Muscle of arm (tissue), 1 donor: ENCODE measurements at regions not wholly inside any gene's neighbourhood (a gene's known extent, or its start where the extent isn't known, plus 50 kb on each side); places are given as distances from the start of the nearest gene placed in this dataset.

Source experiments
- DNase-seq: peaks from one replicate; pipeline ENCODE4 v3.0.0-alpha.2; 2013

DNA sequence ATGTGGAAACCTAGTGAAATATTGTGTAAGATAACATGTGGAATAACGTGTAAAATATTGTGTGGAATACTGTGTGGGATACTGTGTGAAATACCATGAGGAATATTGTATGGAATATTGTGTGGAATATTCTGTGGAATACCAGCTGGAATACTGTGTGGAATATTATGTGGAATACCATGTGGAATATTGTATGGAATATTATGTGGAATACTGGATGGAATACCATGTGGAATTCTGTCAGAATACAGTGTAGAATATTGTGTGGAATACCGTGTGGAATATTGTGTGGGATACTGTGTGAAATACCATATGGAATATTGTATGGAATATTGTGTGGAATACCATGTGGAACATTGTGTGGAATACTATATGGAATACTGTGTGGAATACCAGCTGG lies 134.6 kb upstream of the CHST15 start:
- no peak for DNase-seq

DNA sequence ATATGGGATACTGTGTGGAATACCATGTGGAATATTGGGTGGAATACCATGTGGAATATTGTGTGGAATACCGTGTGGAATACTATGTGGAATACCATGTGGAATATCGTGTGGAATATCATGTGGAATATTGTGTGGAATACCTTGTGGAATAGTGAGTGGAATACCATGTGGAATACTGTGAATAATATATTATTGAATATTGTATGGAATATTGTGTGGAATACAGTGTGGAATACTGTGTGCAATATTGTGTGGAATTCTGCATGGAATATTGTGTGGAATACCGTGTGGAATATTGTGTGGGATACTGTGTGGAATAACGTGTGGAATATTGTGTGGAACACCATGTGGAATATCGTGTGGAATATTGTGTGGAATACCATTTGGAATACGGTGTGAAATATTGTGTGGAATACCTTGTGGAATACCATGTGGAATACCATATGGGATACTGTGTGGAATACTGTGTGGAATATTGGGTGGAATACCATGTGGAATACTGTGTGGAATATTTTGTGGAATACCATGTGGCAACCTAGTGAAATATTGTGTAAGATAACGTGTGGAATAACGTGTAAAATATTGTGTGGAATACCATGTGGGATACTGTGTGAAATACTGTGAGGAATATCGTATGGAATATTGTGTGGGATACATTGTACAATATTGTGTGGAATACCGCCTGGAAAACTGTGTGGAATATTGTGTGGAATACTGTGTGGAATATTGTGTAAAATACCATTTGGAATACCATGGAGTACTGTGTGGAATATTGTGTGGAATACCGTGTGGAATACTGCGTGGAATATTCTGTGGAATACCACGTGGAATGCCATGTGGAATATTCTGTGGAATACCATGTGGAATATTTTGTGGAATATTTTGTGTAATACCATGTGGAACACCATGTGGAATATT lies 133.9 kb upstream of the CHST15 start:
- DNase-seq = no peak

DNA sequence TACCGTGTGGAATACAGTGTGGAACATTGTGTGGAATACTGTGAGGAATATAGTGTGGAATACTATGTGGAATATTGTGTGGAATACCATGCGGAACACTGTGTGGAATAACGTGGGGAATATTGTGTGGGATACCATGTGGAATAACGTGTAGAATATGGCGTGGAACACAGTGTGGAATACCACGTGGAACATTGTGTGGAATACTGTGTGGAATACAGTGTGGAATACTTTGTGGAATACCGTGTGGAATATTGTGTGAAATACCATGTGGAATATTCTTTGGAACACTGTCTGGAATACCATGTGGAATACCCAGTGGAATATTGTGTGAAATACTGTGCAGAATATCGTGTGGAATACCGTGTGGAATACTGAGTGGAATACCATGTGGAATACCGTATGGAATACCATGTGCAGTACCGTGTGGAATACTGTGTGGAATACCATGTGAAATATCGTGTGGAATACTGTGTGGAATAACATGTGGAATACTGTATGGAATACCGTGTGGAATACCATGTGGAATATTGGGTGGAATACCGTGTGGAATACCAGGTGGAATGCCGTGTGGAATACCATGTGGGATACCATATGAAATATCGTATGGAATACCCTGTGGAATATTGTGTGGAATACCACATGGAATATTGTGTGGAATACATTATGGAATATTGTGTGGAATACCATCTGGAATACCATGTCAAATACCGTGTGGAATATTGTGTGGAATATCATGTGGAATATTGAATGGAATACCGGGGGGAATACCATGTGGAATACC lies 133.1 kb upstream of the CHST15 start:
- no peak for DNase-seq

DNA sequence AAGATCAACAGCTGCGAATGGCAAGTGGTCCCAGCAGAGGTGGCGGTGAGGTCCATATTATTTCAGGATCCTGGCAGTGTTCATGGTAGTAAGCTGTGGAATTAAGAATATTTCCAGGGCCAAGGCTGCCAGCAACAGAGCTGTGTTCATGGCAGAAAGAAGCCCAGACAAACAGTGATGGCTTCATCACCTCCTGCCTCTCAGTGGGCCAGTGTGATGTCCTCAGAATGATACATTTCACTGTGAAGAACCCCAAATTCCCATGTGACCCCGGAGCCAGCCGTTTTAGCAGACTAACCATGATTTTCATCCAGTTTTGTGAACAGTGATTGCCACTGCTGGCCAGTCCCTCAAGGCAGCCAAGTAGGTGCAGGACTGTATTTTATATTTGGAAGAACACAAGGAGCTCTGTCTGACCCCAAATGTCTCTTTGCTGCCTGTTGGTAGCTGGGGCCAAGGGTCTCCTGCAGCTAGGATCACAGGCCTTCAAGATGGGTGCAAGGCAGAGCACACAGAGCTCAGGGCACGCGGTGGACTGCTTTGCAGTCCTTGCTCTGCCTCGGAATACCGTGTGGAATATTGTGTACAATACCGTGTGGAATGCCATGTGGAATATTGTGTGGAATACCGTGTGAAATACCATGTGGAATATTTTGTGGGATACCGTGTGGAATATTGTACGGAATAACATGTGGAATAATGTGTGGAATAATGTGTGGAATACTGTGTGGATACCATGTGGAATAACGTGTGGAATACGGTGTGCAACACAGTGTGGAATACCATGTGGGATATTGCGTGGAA lies 132.3 kb upstream of the CHST15 start:
- DNase-seq = no peak

DNA sequence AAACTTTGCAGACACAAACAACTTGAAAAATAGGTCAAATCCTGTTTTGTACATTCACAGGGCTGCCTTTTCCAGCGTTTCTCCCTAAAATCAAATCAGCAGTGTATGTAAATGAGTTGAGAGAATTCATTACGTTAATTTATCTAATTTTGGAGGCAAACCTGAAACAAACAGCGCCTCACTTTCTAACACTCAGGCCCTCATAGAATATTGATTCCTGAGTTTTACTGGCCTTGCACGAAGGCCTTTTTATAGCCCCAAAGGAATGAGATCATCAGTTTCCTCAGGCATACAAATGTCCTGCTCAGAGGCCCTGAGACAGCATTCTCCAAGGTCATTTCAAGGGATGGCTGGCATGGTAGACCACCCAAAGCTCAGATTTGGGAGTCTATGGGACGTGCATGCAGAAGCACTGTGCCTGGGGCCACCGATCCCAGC lies 131.7 kb upstream of the CHST15 start:
- DNase-seq = no peak

DNA sequence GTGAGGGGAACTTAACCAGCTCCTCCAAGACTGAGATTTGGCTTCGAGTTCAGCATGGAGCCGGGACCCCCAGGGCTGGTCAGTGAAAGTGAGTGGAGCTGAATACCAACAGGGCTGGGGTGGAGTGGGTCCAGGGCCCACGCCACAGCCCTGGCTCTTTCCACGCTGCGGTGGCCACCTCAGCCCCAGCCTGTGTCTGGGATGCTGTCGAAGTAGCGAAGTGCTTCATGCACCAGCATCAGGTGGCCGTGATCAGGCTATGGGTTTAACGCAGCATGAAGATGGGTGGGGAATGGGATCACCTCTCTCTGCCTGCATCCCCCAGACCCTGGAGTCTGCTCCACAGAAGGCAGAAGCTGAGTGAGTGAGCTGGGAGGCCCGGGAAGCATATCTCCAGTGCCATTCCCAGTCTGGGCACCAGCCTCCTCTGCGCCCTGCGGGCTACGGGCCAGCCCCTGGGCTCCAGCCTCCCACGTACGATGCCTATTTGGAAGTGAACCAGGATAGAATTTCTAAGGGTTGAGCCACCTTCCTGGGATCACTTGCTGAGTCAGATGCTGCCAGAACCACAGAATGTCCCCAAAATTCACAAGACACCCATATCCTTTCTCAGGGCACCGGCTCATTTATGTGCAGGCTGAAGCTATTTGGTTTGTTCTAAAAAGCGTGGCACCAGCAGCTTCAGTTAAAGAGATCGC lies 131.1 kb upstream of the CHST15 start:
- no peak for DNase-seq

DNA sequence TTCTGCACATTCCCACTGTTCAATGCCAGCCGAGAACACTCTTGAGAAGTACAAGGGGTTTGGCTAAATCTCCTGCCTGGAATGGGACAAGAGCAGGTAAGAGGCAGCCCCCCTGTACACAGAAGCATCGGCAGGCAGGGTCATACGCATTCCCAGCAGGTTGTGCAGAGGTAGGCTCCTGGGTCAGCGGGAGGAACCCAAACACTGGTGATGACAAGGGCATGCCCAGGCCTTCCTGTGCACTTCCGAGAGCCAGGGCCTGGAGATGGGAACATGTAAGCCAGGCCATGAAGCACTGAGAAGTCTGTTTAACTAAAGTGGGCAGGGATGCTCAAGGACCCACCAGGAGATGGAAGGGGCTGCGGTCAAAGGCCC lies 130.3 kb upstream of the CHST15 start:
- no peak for DNase-seq

DNA sequence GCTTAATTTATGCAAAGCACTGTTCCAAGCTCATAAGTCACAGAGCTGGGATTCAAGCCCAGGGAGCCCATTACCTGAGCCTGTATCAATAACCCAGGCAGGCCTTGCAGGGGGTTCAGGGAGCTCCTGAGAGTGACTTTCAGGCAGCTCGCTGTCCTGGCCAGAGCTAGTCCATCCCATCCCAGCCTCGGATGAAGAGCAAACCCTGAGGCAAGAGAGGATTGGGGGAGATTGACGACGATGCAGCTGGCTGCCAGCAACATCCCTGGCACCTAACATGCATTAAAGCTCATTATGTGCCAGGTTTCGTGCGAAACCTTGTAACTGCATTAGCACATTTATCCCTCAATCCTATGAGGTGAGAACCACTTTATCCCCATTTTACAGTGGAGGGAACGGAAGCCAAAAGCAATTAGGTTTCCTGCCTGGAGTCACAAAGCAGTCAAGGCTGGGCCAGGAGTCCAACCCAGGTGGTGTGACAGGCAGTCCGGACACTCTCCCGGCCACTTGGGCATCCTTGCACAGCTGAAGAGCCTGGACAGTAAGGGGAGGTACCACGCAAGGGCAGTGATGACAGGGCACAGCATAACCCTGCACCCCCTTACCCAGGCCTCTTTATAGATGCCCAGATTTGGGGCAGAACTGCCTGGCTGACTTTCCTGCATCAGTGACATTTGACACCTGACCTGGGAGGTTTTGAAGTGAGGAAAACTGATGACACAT lies 129.8 kb upstream of the CHST15 start:
- DNase-seq = no peak

DNA sequence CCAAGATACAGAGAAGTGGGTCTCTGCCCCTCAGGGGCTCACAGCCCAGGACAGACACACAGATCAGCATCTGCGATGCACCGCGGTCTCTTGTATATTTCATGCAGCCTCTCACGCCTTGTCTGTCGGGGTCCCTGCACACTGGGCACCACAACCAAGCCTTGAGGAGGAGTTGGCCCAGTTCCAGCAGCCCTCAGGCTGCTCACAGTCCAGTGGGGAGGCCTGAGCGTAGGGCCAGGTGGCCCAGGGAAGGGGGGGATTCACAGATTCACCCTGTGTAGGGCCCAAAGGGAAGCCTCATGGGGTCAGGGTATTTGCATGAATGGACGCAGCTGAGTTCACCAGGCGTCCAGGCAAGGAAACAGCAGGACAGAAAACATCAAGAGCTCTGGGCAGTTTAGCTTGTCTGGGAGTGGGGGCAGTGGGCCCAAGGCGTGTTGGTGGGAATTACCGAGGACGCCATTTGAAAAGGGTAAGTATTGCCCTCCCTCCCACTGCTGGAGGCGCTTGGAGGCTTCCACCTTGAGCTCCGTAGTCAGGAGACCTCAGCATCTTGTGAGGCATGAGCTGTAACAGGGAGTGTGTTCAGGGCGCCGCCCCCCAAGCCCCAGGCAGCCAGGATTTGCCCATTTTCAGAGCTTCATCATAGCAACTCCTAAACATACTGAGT lies 129.1 kb upstream of the CHST15 start:
- no peak for DNase-seq

DNA sequence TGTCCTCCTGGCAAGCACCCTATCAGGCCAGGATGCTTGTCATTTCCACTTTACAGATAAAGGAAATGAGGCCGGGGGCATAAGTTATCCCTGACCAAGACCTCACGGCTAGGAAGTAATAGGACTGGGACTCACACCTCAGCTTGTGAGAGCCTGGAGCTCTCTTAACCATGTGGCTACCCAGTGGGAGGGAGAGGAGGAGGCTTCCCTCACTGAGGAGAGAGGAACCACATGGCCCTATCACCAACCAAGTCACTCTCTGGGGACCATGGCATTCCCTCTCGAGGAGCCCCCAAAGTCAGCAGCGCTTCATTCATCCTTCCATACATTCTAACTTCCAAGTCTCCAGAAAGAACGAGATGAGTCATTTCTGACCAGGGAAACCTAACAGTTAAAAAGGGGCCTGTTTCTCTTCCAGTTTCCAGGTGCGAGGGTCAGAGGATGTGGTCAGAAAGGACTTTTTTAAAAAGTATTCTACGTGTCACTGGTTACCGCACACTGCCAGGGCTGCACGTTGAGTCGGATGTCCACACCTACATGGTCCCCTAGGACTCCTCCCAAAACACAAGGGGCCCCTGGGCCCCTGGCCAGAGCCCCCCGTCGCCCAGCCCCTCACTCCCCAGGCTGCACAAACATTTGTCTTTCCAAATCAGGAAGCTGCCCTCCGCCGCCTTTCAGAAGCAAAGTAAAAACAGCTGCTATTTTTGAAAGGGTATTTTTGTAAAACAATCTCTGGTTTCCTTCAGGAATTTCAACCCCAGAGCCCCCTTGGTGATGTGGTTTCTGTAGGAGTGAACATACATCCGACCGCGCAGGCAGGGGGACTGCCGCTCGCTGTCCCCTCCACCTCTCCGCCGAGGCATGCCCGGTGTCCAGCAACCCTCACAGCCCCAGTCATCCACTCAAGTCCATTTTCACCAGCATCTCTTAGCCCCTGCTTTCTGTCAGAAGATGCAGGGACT lies 128.2 kb upstream of the CHST15 start:
- no peak for DNase-seq

DNA sequence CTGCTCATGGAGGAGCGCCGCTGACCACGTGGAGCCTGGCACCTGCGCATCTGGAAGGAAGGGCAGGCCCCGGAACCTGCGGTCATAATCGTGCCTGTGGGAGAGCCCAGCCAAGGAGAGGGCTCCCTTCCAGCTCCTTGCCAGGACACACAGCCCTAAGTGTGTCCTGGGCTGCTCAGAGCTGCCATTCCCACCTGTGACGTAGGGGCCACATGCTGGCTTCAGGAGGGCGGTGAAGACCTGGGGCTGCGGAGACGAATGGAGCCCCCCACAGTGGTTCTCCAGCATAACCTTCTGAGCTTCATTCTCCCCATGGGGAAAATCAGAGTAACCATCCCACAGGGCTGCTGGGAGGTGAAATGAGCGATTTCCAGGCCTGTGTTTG lies 127.6 kb upstream of the CHST15 start:
- no peak for DNase-seq

DNA sequence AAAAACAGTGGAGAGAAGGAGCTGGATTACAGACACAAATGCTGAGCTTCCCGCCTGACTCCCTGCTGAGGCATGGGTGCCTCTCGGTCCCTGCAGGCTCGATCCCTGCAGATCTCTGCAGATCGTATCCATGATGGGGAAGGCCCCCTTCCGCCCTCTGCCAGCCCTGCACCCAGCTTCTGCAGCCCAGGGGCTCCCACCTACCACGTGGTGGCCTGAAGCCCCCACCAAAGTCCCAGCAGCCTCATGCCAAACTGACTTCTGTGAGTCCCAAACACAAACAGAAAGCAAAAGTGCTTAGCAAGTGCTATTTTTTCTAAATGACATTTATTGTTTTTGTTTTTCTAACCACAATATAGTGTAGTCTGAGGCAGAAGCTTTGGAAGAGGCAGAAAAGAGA lies 127.1 kb upstream of the CHST15 start:
- no peak for DNase-seq

DNA sequence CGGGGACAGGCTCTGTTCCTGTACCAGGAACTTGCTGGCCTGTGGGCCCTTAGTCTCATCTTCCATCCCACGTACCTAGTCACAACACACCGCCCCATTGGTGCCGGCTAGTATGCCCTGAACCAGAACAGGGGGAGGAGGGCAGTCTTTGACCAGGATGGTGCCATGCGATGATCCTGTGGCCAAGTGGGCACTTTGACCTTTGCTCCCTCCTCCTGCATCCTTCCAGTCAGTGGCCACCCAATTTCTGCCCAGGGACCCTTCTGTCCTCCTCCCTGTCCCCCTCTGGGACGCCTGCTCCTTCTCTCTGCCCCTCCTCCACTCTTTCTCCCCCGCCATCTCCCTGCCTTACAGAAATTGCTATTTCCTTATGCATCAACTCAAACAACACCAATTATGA lies 126.3 kb upstream of the CHST15 start:
- no peak for DNase-seq

DNA sequence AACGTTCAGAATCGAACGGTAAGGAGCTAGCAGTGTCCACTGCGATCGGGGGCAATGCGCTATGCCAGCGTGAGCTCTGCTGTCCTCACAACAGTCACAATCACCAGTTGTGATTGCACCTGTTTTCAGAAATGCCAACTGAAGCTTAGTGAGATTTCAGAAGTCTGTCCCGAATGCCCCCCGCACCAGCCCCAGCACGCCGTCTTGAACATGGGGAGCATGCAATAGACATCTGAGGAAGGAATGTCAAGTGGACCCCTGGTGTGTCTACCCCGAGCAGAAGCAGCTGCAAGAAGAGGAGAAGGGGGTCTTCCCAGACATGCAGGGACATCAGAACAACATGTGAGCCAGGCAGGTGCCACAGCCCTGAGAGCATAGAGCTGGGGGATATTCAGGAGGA lies 125.7 kb upstream of the CHST15 start:
- DNase-seq = no peak

DNA sequence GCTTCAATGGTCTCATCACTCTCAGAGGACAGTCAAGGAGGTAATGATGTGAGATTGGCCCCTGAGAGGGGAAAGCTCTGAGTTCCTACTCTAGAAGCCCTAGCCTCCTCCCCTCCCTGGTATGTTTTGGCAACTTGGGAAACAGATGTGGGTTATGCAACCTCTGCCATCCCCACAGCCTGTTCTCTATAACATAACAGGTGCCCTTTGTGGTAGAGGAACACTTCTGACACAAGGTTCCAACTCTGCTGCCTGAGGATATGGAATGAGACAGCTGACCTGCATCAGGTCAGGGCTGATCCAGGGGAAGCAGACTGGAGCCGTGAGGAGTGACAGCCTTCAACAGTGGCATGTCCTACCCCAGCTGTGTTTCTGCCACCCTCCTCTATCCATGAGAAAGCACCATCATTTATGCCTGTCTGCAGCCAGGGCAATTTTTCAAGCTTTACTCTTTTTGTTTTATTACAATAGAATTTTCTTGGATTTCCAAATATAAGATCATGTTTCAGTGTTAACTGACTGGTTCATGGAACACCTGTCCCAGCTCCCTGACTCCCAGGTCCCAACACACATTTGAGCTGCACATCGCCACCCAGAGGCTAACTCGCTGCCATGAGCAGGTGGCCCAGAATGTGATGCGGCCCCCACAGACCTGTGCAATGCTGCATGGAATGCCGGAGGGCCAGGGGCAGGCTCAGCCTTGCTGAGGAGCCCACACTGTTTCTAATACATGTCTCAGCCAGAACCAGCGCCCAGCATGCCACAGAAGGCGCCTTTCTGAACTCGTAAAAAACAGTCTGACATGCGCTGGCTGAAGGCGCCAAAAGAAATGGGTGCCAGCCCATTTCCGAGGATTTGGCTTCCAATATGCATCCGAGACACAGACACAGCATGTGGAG lies 124.8 kb upstream of the CHST15 start:
- DNase-seq = no peak

DNA sequence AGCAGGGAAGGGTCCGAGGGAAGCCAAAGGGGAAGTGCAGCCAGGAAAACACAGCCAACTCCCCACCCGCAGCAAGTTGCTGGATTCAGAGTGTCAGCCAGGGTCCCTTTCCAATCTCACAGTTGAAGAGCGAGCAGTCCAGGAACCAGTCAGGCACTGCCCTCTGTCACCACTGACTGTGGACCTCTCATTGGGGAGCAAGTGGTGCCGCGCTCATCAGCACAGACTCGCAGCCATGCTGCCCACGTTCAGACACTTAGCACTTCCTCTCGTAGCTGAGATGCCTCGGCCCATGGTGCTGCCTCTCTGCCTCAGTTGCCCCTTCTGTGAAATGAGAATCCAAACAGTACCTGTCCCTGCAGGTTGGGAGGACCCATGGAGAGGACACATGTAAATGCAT lies 123.6 kb upstream of the CHST15 start:
- no peak for DNase-seq

DNA sequence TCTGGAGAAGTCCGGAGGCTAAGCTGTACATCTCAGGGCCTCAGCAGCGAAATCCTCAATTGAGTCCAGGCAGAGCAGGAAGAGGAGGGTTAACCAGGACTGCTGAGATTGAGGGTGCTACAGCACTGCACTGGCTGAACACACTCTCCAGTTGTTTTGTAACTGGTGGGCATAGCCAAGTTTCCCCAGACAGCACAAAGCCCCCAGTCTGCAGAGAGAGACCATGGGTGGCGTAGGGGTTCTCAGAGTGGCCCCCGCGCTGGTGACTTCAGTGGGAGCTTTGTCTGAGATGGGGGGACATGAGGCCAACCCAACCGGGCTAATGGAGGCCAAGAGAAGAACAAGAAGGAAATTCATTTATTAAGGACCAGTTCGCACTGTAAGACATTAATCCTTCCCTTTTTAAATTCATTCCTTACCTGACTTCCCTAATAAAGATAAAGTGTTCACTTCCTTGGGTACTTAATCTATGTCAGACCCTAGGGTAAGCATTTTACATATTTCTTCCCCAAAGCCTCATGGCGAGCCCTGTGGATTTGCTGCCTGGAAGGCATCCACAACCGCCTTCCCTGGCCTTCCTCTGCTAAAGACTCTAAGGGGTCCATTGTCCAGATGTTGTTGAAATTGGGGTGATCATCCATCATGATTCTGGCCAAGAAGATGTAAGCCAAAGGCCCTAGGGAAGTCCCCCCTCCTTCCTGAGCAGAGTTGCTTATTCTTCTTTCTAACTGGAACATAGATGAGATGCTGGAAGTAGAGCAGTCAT lies 121.4 kb upstream of the CHST15 start:
- DNase-seq = no peak
